CD14-positive monocyte (primary cell): ENCODE measurements at regions not wholly inside any gene's neighbourhood (a gene's known extent, or its start where the extent isn't known, plus 50 kb on each side); places are given as distances from the start of the nearest gene placed in this dataset.

Source experiments
- DNase-seq, 3 donors: peaks; one replicate each; pipeline ENCODE4 v3.0.0-alpha.2; 2011 to 2022
- H2AFZ ChIP-seq: 2 replicates; pipeline ENCODE4 v1.6.0; 2012; ENCODE audit warnings: mild to moderate bottlenecking, low read depth, low read length, inconsistent platforms; ENCODE audit not compliant: insufficient read depth, poor library complexity, severe bottlenecking
- H3K27ac ChIP-seq, 2 donors: 1 replicate in 1 of 2; 2 replicates in 1 of 2; pipeline ENCODE4 v1.5.1; 2012 to 2013; ENCODE audit warnings: low read length in 2 of 2, control low read depth in 1 of 2, inconsistent platforms in 1 of 2, low read depth in 1 of 2, mild to moderate bottlenecking in 1 of 2
- H3K27me3 ChIP-seq, 2 donors: one replicate each; pipeline versions ENCODE4 v1.6.0 to v1.6.1; 2011 to 2013; ENCODE audit warnings: low read length in 2 of 2; ENCODE audit not compliant: control insufficient read depth in 2 of 2, insufficient read depth in 2 of 2
- H3K36me3 ChIP-seq, 2 donors: replicated peaks in 1 of 2; 1 replicate in 1 of 2; 2 replicates in 1 of 2; pipeline versions ENCODE4 v1.5.1 to v1.6.1; 2012 to 2013; ENCODE audit warnings: low read length in 2 of 2, control low read depth in 1 of 2, inconsistent platforms in 1 of 2, mild to moderate bottlenecking in 1 of 2; ENCODE audit not compliant: insufficient read depth in 2 of 2, control insufficient read depth in 1 of 2
- H3K4me1 ChIP-seq, 2 donors: 1 replicate in 1 of 2; 2 replicates in 1 of 2; pipeline versions ENCODE4 v1.5.1 to v1.6.1; 2012 to 2013; ENCODE audit warnings: low read length in 2 of 2, control low read depth in 1 of 2, inconsistent platforms in 1 of 2, mild to moderate bottlenecking in 1 of 2, moderate library complexity in 1 of 2; ENCODE audit not compliant: insufficient read depth in 2 of 2, control insufficient read depth in 1 of 2
- H3K4me2 ChIP-seq: replicated peaks from 2 replicates; pipeline ENCODE3; 2012; ENCODE audit warnings: low read length, moderate library complexity, mild to moderate bottlenecking; ENCODE audit not compliant: poor library complexity, severe bottlenecking; ENCODE audit errors: extremely low read depth
- H3K4me3 ChIP-seq, 3 experiments: fragments of 200-600 bp in 1 of 3; sonication (generic) in 1 of 3; replicated peaks in 1 of 3; 1 replicate in 2 of 3; 2 replicates in 1 of 3; pipeline ENCODE4 v1.5.1; 2011 to 2013; ENCODE audit warnings: low read length in 3 of 3, mild to moderate bottlenecking in 3 of 3, control low read depth in 2 of 3, low read depth in 2 of 3, inconsistent platforms in 1 of 3, moderate library complexity in 1 of 3
- H3K79me2 ChIP-seq: 2 replicates; pipeline ENCODE4 v1.6.0; 2012; ENCODE audit warnings: mild to moderate bottlenecking, control low read depth, inconsistent platforms, low read length, moderate library complexity; ENCODE audit not compliant: insufficient read depth
- H3K9ac ChIP-seq: 2 replicates; pipeline ENCODE4 v1.6.0; 2017; ENCODE audit warnings: low read length, mild to moderate bottlenecking; ENCODE audit not compliant: insufficient read depth, poor library complexity, severe bottlenecking
- H3K9me3 ChIP-seq, 2 donors: replicated peaks in 1 of 2; 1 replicate in 1 of 2; 2 replicates in 1 of 2; pipeline versions ENCODE4 v1.5.1 to v1.6.1; 2012 to 2013; ENCODE audit warnings: low read length in 2 of 2, control low read depth in 1 of 2; ENCODE audit not compliant: control insufficient read depth in 1 of 2, insufficient read depth in 1 of 2
- H4K20me1 ChIP-seq: 2 replicates; pipeline ENCODE4 v1.6.0; 2012; ENCODE audit warnings: mild to moderate bottlenecking, low read length, control low read depth, moderate library complexity; ENCODE audit not compliant: insufficient read depth
- H3K27ac Mint-ChIP-seq, 7 donors: one replicate each; pipeline ENCODE4 v1.8.0; 2020; ENCODE audit warnings: mild to moderate bottlenecking in 7 of 7, mixed read lengths in 7 of 7, moderate library complexity in 6 of 7, inconsistent platforms in 2 of 7
- H3K27me3 Mint-ChIP-seq, 3 donors: one replicate each; pipeline ENCODE4 v1.8.0; 2021 to 2022; ENCODE audit warnings: low read depth in 3 of 3, mild to moderate bottlenecking in 3 of 3, mixed read lengths in 3 of 3, moderate library complexity in 3 of 3, inconsistent platforms in 1 of 3
- H3K36me3 Mint-ChIP-seq, 2 donors: one replicate each; pipeline ENCODE4 v1.8.0; 2020; ENCODE audit warnings: mixed read lengths in 2 of 2, inconsistent platforms in 1 of 2, mild to moderate bottlenecking in 1 of 2
- H3K4me1 Mint-ChIP-seq: one replicate; pipeline ENCODE4 v1.8.0; 2020; ENCODE audit warnings: mild to moderate bottlenecking, mixed read lengths
- H3K4me3 Mint-ChIP-seq, 2 donors: one replicate each; pipeline ENCODE4 v1.8.0; 2020; ENCODE audit warnings: mild to moderate bottlenecking in 2 of 2, mixed read lengths in 2 of 2, moderate library complexity in 1 of 2
- H3K9me3 Mint-ChIP-seq, 7 donors: one replicate each; pipeline ENCODE4 v1.8.0; 2020 to 2022; ENCODE audit warnings: mixed read lengths in 7 of 7, mild to moderate bottlenecking in 6 of 7, moderate library complexity in 6 of 7, inconsistent platforms in 2 of 7
- CTCF ChIP-seq: fragments of 200-600 bp; IDR thresholded peaks from one replicate; pipeline ENCODE4 v1.8.0; 2022; ENCODE audit warnings: antibody characterized with exemption, mild to moderate bottlenecking
- WGBS: methylation state at CpG from one replicate; pipeline ENCODE4 v1.1.5; 2013; ENCODE audit warnings: missing lambda C conversion rate; ENCODE audit not compliant: insufficient coverage; 5-methylcytosine and 5-hydroxymethylcytosine counted together
- intact Hi-C, 2 donors: fragments of 100-400 bp; cut with micrococcal nuclease; formaldehyde crosslinking; loops; one replicate each; pipeline versions ENCODE4 v1.15.0 to v1.15.1; 2023

GRCh38 chr11:127804747-127805400 is 782.5 kb downstream of the ETS1 start:
- H3K9me3 ChIP-seq, result no peaks in the 10 kb centered on the region
- intact Hi-C loops, result no loop called here

GRCh38 chr11:127803755-127804154 is 783.6 kb downstream of the ETS1 start:
- Mint-ChIP-seq H3K27ac (no peak overlapping the region), H3K9me3 (peaks cover 0 to 5% (median 2%) of the 10 kb centered on the region in 7 donors), H3K4me1 (no peaks in the 10 kb centered on the region), H3K27me3 (peaks cover 0 to 2% (median 2%) of the 10 kb centered on the region in 3 donors), H3K4me3 (no peak overlapping the region), H3K36me3 (no peaks in the 10 kb centered on the region)
- Histone ChIP-seq H3K27ac (no peak overlapping the region), H4K20me1 (no peaks in the 10 kb centered on the region), H3K9ac (no peak overlapping the region), H2AFZ (no peak overlapping the region), H3K4me2 (no peak overlapping the region), H3K27me3 (no peaks in the 10 kb centered on the region), H3K4me3 (no peak overlapping the region), H3K4me1 (no peaks in the 10 kb centered on the region), H3K9me3 (no peaks in the 10 kb centered on the region), H3K79me2 (no peaks in the 10 kb centered on the region), H3K36me3 (no peaks in the 10 kb centered on the region)
- DNase-seq, result no peak
- no peak for TF ChIP-seq CTCF
- intact Hi-C loops, result no loop called here

More at GRCh38 chr11:127804747-127805400, 782.5 kb downstream of the ETS1 start:
- H3K79me2 ChIP-seq, result no peaks in the 10 kb centered on the region
- H3K36me3 ChIP-seq, result no peaks in the 10 kb centered on the region
- H3K4me1 Mint-ChIP-seq, result no peaks in the 10 kb centered on the region
- no peak overlapping the region for H3K4me3 Mint-ChIP-seq
- H3K36me3 Mint-ChIP-seq, result no peaks in the 10 kb centered on the region
- no peak overlapping the region for H3K9ac ChIP-seq
- H3K27me3 ChIP-seq, result no peaks in the 10 kb centered on the region
- no peak overlapping the region for H3K27ac ChIP-seq
- no peak overlapping the region for H3K4me3 ChIP-seq
- H4K20me1 ChIP-seq, result no peaks in the 10 kb centered on the region
- no peak overlapping the region for H3K4me2 ChIP-seq
- no CpG with 5 or more reads among the region's 2 CpGs for WGBS
- H3K27ac Mint-ChIP-seq, result no peak overlapping the region
- DNase-seq, result no peak
- peaks cover 0 to 2% (median 2%) of the 10 kb centered on the region in 3 donors for H3K27me3 Mint-ChIP-seq
- peaks cover 0 to 5% (median 0%) of the 10 kb centered on the region in 7 donors for H3K9me3 Mint-ChIP-seq
- H2AFZ ChIP-seq, result no peak overlapping the region
- H3K4me1 ChIP-seq, result no peaks in the 10 kb centered on the region
- TF ChIP-seq CTCF, result no peak
